Transverse colon (tissue), 4 donors: ENCODE measurements at regions not wholly inside any gene's neighbourhood (a gene's known extent, or its start where the extent isn't known, plus 50 kb on each side); places are given as distances from the start of the nearest gene placed in this dataset.

Experiments
- CTCF ChIP-seq, 5 experiments: fragments of 200-600 bp in 3 of 5; fragments of 450-650 bp in 2 of 5; sonication (generic) in 3 of 5; IDR thresholded peaks; 1 replicate in 2 of 5; 2 replicates in 3 of 5; pipeline ENCODE4 v1.5.1; 2016 to 2017; ENCODE audit warnings: antibody characterized with exemption in 5 of 5, inconsistent platforms in 3 of 5, mild to moderate bottlenecking in 2 of 5, moderate library complexity in 1 of 5
- EP300 ChIP-seq: sonication (generic); formaldehyde crosslinking; IDR thresholded peaks from one replicate; pipeline ENCODE4 v1.6.1; 2017; ENCODE audit warnings: antibody characterized with exemption, low read depth
- POLR2A ChIP-seq: fragments of 450-650 bp; IDR thresholded peaks from one replicate; pipeline ENCODE4 v1.6.1; 2016; ENCODE audit warnings: antibody characterized with exemption, mild to moderate bottlenecking, moderate library complexity
- POLR2AphosphoS5 ChIP-seq, 3 donors: sonication (generic); formaldehyde crosslinking; IDR thresholded peaks; one replicate each; pipeline ENCODE4 v1.6.1; 2016; ENCODE audit warnings: antibody characterized with exemption in 3 of 3

GRCh38 chr5:111635151-111635902 is 121.7 kb downstream of the NREP start:
- TF ChIP-seq CTCF (IDR thresholded peaks at IDR 0.05) (no peak), EP300 (no peak), POLR2A (no peak), POLR2AphosphoS5 (IDR thresholded peaks at IDR 0.05) (no peak)
